ENCODE measurements at regions not wholly inside any gene's neighbourhood (a gene's known extent, or its start where the extent isn't known, plus 50 kb on each side); places are given as distances from the start of the nearest gene placed in this dataset.

DNA sequence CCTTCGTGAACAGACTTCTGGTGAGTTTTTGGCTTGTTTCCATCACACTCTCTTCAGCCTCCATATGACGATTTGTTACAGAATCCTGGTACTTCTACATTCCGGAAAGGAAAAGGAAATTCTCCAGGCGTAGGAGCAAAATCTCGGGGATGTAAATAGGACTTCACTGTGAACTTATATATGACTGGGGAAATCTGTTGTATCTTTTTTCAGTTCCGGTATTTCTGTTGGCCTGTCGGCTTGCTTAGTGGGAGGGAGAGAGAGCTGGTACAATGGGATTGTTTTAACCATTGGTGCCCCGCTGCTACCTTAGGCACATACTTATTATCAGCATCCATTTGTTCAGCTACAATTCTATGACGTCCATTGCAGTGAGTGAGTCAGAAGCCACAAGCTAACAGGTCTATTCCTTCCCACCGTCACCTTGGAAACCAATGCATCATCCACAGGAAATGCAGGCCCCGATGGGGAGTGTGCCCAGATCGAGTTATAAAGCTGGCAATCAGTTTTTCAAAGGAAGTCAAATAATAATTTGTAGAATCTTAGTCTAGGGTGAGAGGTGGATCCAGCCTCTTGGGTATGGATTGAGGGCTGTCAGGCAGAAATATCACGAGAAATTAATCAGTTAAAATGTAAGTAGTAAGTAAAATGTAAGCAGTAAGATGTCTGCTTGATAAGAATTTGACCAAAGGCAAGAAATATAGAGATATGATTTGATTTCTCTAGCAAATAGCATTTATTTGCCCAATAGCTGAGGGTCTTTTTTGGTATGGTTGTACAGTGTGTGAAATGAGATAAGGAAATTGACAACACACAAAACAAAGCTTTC, 92.0 kb upstream of the MKLN1 start:
- TF ChIP-seq, protein P1, sequence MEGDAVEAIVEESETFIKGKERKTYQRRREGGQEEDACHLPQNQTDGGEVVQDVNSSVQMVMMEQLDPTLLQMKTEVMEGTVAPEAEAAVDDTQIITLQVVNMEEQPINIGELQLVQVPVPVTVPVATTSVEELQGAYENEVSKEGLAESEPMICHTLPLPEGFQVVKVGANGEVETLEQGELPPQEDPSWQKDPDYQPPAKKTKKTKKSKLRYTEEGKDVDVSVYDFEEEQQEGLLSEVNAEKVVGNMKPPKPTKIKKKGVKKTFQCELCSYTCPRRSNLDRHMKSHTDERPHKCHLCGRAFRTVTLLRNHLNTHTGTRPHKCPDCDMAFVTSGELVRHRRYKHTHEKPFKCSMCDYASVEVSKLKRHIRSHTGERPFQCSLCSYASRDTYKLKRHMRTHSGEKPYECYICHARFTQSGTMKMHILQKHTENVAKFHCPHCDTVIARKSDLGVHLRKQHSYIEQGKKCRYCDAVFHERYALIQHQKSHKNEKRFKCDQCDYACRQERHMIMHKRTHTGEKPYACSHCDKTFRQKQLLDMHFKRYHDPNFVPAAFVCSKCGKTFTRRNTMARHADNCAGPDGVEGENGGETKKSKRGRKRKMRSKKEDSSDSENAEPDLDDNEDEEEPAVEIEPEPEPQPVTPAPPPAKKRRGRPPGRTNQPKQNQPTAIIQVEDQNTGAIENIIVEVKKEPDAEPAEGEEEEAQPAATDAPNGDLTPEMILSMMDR (IDR thresholded peaks at IDR 0.05) = no peak
- TF ChIP-seq POLR2A (IDR thresholded peaks at IDR 0.05) (no peak), POLR2AphosphoS5 (IDR thresholded peaks at IDR 0.05) (no peak)
